NCI-H446 (cell line): ENCODE measurements at regions not wholly inside any gene's neighbourhood (a gene's known extent, or its start where the extent isn't known, plus 50 kb on each side); places are given as distances from the start of the nearest gene placed in this dataset.

Experiments used
- DNase-seq, 2 experiments: peaks; one replicate each; lab custom pipeline; 2025; lab: John Stamatoyannopoulos, UW

DNA sequence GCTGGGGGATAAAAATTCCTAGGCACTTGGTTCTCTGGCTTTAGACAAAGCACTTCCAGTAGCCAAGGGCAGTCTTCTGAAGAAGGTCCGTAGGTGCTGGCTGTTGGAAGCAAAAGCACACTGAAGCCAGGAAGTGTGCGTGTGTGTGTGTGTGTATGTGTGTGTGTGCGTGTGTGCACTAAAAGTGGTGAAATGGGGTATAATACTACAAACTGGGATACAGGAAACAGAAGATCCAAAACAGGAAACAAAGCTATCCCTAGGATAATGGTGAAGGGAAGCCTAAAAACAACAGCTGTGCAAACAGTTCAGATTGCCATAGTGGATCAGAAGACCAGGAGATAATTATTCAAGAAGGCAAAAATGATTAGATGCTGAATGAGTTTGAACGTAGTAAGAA, 103.4 kb downstream of the IL20RB start:
- no peak for DNase-seq

DNA sequence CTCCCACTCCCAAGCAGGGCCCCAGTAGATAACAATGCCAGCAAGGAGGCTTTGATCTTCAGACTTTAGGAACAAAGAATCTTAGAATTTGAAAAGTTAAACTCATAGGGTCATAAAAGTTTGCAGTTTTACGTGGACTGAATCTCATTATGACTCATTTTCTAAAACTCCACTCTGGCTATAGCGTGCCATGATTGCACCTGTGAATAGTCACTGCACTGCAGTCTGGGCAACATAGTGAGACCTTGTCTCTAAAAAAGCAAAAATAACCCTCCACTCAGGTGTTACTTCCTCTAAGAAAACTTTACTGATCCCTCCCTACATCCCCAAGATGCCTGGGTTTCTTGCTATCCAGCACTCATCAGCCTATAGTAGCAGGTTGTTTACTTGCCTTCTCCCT, 104.5 kb downstream of the IL20RB start:
- DNase-seq, result no peak

DNA sequence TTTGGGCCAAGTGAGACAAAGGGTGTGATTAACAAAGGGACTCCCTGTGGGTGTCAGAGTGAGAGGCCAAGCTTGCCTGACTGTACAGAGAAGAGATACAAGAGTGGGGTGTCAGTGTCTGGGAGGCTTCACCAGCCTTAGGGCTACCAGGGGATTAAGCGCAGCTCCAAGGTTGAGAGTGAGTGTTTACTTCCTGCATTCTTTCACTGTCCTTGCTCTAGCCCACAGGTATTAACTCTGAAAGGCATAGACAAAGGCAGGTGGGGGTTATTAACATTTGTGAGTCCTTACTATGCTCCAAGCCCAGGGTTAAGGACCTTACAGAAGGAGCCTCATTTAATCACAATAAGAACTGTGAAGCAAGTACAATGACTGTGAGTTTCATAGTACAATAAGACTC, 107.6 kb downstream of the IL20RB start:
- no peak for DNase-seq

DNA sequence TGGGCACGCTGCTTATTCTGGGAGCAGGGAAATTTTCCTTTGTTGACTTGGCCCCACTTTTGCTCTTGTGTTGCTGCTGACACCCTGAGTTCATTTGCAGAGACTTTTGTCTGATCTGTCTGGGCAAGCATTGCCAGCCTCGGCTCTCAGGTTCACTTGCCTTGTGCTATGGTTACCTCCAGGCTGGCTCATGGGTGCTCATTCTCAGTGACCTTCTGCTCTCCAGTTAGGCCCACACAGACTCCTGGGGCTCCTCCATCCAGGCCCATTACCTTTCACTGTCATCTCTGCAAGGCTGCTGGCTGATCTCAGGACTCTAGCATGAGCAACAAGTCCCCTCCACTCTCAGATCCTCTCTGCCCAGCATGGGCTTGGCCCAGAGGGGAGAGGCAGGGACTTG, 108.3 kb downstream of the IL20RB start:
- DNase-seq, result no peak

DNA sequence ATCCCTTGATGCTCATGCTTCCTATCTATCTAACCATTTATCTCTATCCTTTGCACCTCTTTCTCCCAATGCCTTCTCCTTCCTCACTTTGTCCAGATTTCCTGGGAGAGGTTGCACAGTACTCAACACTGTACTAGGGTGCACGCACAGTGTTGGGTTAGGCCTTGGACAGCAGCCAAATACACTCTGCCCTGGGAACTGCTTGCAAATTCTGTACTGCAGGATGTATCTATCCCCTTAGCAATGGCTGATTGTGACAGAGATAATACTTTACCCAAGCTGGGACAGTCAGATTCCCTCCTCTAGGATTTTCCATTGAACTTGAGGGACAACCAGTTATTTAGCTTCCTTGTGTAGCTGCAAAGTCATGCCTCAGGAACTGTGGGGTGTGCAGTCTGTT, 113.3 kb downstream of the IL20RB start:
- no peak for DNase-seq

DNA sequence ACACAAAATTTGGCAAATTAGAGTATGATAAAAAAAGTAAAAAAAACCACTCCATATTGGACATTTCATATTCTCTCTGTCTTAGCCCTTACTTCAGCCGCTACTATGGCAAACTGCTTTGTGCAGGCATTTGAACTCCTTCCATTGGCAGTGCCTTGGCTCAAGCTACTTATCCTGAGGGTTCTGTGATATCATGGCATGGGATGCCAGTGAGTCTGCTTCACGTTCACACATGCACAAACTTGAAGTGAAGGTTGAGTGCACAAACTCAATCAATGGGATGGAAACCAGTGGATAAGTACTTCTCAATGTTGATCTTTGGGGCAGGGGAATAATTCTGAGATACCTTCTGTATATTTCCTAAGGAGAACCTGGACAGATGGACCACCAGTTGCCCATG, 117.2 kb downstream of the IL20RB start:
- no peak for DNase-seq

DNA sequence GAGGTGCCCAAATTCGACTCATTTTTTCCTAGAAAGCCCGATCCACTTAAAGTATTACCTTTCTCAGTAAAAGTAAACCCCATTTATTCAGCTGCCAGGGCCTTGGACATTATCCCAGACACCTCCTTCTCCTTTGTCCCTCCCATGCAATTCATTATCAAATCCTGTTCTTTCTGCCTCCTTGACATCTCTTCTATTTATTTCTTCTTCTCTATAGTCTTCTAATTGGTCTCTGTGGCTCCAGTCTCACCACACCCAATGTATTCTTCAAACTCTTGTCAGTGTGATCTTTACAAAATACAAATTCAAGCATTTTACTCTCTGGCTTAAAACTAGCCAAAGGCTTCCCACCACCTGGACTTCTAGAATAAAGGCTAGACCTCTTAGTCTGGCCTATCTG, 120.3 kb downstream of the IL20RB start:
- DNase-seq, result no peak

DNA sequence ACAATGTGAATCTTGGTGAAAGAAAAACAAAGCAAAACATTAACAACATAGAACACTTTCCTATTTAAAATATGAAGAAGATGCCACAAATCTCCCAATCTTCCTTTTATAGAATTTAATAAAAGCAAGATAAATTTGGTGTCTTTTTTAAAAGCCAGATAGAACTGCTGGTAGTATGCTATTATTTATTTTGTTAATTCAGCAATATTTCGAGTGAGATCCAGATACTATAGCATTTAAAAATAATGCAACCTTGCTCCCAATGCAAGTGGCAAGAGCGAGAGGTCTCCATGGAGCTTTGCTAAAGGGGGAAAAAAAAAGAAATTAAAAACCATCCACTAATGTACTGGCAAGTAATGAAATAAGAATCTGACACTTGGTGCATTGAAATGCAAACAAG, 121.8 kb downstream of the IL20RB start:
- no peak for DNase-seq

DNA sequence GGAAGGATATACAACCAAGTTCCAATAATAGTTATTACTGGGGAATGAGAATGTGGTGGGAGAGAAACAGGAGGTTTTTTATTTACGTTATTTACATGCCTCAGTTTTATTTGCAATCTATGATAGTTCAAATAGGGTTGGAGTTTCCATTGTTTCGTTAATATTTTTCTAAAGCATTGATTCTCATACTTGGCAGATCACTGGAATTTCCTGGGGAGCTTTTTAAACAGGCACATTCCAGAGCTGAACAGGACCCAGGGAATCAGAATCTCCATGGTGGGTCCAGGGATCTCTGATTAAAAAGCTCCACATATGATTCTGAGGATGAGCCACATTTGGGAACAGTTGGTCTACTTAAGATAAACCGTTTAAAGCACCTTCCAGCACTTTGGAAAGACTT, 123.9 kb downstream of the IL20RB start:
- no peak for DNase-seq

DNA sequence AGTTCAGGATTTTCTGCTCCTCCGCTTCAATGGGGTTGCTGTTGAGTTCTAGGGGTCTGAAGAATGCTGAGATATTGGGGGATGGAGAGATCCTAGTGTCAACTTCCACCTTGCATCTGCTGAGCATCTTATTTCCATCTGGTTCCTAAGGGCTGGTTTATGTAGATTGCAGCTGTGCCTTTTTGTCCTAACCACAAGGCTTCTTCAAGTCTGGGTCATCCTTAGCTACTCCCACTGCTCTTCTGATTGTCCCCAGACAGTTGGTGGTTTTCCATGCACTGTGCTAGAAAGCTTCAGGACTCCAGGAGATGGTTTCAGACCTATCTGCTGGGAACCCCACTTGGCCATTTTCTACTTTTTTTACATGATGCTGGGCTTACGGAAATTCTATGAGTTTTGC, 125.0 kb downstream of the IL20RB start:
- DNase-seq, result no peak

DNA sequence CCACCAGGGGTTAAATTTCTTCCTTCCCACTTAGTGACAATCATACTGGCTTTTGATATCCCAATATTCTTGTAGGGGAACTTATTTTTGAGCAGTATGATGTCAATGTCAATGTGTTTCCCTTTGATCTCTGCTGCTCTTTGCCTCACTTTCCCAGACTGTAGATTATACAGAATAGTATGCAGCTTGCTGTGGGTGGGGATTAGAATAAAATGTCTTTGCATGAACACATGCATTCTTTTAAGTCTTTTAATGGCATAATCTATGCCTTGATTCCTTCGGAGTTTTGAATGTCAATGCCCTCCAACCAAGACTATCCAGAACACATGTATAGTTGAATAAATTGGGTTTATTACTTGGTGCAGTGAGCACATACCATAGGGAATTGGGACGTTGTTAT, 125.5 kb downstream of the IL20RB start:
- DNase-seq, result no peak

DNA sequence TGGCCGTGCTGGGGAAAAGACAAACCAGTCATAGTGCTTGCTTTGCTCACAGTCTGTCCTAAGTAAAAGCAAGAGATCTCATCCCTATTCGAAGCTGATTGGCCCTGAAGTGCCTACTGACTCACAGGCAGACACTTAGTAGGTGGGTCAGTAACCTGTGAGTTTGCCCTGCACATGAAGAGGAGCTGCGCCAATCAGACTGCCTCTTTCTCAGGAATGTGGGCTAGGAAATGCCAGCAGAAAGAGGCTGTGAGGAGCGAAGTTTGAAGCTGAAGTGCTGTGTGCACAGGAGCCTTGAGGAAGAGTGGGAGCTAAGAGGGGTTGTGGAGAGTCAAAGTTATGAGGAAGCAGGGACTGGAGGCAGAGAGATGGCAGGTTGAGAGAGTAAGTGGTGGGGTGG, 126.8 kb downstream of the IL20RB start:
- no peak for DNase-seq

DNA sequence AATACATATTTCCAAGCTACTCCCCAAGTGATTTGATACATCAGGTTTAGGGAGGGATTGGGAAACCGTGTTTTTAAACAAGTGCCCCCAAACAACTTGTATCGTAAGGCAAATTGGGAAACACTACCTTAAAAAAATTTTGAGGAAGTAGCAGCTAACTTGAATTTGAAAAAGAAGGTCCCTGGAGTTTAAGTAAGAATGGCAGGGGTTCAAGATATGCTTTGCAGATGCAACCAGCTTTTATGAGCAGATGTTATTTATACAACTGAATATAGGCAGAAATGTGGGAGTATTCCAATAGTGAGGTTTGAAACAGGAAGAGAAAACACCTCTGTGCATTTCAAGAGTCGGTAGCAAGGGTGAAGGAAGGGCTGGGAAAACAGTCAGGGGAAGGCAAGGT, 139.6 kb downstream of the IL20RB start:
- no peak for DNase-seq

DNA sequence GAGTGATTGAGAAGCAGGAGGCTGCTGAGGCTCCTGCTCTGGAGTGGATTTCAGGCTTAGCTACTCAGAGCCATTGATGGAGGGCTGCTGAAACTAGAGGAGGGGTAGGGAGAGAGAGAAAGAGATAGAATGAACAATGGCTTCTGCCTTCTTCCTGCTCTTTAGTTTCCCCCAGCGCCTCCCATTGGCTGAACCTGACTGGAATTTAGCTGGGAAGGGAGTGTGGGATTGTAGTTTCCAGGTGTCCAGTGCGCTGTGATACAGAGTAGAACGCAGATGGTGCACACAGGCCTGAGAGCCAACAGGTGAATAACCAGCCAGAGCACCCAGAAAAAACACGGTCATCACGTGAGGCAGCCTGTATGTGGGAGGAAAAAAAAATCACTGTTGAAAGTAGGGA, 140.1 kb downstream of the IL20RB start:
- DNase-seq, result no peak

DNA sequence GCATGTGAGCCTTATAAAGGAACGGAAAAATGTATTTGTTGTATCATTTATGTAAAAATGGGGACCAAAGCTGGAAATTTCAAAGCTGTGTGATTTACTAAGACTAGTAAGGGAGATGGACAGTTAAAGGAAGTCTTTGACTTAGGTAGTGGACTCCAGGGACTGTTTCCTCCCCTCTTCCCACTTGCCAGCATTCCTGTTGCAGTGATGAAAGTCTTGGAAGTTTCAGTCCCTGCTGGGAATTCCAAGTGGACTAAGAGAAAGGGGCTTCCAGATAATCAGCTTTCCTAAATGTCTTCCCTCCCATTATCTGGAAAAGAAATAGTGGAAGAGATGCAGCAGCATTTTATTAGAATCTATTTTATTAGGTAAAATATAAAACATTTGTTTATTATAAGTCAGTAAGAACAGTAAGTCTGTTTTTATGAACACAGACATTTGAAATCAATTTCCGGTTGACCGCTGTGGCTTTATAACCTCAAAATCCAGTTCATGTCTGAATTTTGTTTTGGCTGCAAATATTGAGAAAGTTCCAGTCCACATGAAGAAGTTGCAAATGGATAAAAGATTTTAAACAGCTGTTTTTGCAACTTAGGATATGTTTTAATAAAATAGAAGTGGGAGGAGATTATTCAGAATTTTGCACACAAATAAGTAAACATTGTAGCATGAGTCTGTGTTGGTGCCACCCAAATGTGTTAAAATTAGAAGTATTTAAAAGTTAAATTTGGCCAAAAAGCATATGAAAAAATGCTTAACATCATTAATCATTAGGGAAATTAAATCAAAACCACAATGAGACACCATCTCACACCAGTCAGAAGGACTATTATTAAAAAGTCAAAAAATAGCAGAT, 141.8 kb downstream of the IL20RB start:
- DNase-seq, result no peak

DNA sequence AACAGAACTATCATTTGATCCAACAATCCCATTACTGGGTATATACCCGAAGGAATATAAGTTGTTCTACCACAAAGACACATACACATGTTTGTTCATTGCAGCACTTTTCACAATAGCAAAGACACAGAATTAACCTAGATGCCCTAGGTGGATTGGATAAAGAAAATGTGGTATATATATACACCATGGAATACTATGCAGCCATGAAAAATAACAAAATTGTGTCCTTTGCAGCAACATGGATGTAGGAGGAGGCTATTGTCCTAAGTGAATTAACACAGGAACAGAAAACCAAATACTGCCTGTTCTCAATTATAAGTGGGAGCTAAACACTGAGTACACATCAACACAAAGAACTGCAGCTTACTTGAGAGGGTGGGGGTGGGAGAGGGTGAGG, 142.5 kb downstream of the IL20RB start:
- no peak for DNase-seq

DNA sequence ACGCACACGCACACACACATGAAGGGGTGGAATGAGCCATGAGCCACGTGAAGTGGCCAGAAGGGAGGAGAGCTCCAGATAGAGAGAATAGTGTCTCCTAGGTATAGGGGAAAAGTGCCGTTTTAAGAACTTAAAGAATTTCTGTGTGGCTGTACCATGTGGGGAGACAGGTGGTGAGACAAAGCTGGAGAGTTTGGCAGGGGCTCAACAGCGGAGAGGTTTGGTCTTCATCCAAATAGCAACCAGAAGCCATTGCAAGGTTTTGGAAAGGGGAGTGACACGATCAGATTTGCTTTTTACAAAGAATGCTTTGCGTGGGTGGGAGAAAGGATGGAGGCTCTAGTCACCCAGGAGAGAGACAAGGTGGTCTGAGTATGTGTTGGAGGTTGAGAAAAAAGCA, 146.0 kb downstream of the IL20RB start:
- DNase-seq, result peak in 1 of 2 experiments; percentile 61

DNA sequence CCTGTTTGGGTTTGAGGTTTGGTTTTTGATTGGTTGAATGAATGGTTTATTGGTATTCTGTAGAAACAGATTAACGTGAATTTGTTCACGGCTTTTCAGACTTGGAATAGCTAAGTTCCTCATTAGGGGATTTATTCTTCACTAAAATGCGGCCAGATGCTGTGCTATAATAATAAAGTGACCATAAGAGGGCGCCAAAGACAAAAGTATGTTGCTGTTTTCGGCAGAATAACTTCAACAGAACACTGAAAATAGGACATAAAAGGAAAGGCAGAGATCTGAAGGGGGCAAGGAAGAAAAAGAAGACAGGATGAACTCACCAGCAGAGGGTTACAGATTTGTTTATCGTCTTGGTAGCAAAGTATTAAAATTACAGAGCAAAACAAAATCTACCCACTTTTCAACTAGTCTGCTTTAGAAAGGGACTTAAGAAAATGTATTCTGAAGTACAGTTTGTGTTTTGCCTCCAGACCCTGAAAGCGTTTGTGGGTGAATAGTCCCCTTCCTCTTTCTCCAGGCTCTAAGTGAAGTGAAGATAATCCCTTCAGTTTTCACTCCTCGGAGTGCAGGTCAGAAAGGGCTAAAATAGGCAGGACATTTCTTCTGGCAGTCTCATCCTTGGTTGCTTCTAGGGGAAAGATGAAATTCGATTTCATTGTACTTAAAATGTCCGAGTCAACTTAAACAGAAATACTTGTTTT, 147.6 kb downstream of the IL20RB start:
- DNase-seq, result peak; percentile 23 to 72

DNA sequence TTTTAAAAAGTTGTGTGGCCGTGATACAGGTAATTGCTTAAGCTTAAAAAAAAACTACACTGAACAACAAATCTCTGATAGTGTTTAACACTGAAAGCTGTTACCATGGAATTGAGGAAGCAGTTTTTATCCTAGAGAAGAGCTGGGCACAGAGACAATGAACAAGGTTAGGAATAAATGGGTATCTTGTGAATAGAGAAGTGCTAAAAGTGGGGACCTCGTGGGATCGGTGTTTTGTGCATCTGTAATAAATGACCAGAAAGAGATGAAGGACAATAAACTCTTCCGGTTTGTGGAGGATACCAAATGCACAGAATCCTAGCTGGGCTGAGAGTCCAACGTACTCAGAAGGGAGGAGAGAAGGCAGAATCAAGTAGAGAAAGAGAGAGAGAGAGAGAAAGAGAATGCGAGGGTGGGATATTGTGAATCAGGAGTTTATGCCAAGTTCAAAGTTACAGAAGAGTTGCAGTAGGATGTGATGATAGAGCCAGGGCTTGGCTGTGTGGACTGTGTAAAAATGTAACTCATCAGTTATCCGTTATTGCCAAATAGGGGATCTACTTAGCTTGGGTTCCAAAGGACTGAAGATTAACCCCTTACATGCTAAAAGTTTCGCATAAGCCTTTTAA, 148.9 kb downstream of the IL20RB start:
- DNase-seq, result no peak

DNA sequence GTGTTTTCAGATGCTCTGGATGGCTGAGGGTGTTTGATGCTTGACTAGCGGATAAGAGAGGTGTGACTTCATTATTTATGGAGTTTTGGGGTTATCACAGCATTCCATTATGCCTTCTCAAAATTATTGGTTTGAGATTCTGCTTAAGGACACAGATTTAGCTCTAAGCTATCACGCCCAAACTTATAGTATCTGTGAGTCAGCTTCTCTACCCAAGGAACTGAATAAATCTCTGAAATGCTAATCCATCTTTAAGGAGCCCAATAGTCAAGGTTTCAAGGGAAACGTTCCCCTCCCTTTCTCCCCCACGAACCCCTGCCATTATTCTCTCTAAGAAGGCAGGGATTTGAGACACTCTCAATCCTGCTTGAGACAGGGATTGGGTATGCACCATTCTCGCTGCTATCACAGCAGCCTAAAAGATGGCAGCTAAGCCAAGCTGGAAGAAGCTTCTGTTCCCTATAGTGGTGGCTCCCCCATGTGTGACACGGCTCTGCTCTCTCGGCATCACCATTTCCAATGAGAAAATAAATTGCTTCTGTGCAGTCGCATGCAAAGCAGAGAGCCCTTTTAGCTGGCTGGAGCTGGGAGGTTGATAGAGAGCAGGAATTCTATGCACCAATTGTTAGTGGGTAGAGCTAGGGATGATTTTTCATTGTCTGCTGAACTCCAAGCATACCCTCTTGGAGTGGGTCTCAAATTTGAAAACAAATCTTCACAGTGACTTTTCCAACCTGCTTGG, 151.1 kb downstream of the IL20RB start:
- DNase-seq, result no peak

DNA sequence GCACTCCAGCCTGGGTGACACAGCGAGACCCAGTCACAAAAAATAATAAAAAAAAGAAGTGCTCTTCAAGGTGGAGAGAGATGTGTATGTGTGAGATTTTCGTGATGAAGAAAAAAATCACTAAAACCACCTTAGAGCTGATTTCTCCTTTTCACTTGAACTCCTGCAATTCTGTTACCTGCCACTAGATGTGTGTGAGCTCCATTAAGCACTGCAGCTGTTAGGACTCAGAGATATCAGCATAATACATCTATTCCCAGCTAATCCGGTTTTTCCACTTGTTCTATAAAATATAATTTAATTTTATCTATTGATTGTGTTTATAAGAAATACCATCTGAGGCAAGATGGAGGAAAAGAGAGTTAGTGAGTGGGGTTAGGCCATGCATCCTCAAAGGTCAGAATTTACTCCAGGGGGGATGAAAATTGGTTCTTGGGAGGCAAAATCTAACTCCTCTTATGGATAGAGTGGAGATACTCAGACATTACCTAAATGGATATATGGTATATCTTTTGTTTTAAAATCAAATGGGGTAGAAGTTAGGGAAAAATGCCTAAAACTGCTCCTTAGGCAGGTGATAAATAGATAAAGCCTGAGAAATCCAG, 152.7 kb downstream of the IL20RB start:
- peak in 1 of 2 experiments; percentile 53 for DNase-seq

DNA sequence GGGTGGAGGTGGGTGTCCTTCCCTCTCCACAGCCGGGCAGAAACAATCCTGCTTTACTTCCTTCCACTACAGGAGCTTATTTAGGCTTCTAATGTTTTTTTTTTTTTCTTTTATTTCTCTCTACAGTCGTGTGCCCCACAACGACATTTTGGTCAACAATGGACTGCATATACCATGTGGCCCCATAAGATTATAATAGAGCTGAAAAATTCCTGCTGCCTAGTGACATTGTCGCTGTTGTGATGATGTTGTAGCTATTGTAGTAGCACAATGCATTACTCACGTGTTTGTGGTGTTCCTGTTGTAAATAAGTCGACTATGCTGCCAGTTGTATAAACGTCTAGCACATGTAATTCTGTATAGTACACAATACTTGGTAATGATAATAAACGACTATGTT, 153.7 kb downstream of the IL20RB start:
- no peak for DNase-seq
